Neural cell (in vitro differentiated cells): ENCODE measurements at regions not wholly inside any gene's neighbourhood (a gene's known extent, or its start where the extent isn't known, plus 50 kb on each side); places are given as distances from the start of the nearest gene placed in this dataset.

Experiments
- EP300 ChIP-seq: fragments of 450-650 bp; conservative IDR thresholded peaks from 2 replicates; pipeline ENCODE4 v1.6.1; 2014; ENCODE audit warnings: antibody characterized with exemption, mild to moderate bottlenecking, moderate library complexity; ENCODE audit not compliant: poor library complexity, severe bottlenecking
- EZH2 ChIP-seq: fragments of 200-600, 300-800 bp; shearing (Covaris generic), sonication (generic); IDR thresholded peaks from 2 replicates; pipeline ENCODE4 v1.6.1; 2014; ENCODE audit warnings: antibody characterized with exemption, low read length, borderline replicate concordance, mild to moderate bottlenecking; ENCODE audit not compliant: insufficient read depth, poor library complexity, severe bottlenecking
- MXI1 ChIP-seq: fragments of 450-650 bp; conservative IDR thresholded peaks from 2 replicates; pipeline ENCODE4 v1.6.1; 2014; ENCODE audit warnings: antibody characterized with exemption, mild to moderate bottlenecking; ENCODE audit not compliant: poor library complexity, severe bottlenecking
- POLR2AphosphoS5 ChIP-seq: IDR thresholded peaks from 2 replicates; pipeline ENCODE4 v1.6.1; 2012
- RAD21 ChIP-seq: fragments of 450-650 bp; conservative IDR thresholded peaks from 2 replicates; pipeline ENCODE4 v1.6.1; 2014; ENCODE audit warnings: antibody characterized with exemption, mild to moderate bottlenecking, moderate library complexity
- TAF1 ChIP-seq: IDR thresholded peaks from 2 replicates; pipeline ENCODE4 v1.6.1; 2012; ENCODE audit warnings: low read depth
- TF ChIP-seq, protein P1 (sequence below): fragments of 450-650 bp; IDR thresholded peaks from 2 replicates; pipeline ENCODE4 v1.5.1; 2014; ENCODE audit warnings: antibody characterized with exemption, mild to moderate bottlenecking, moderate library complexity; ENCODE audit not compliant: poor library complexity, severe bottlenecking
- TF ChIP-seq, protein P2 (sequence below): IDR thresholded peaks from 2 replicates; pipeline ENCODE4 v1.6.1; 2012; ENCODE audit warnings: borderline replicate concordance

DNA sequence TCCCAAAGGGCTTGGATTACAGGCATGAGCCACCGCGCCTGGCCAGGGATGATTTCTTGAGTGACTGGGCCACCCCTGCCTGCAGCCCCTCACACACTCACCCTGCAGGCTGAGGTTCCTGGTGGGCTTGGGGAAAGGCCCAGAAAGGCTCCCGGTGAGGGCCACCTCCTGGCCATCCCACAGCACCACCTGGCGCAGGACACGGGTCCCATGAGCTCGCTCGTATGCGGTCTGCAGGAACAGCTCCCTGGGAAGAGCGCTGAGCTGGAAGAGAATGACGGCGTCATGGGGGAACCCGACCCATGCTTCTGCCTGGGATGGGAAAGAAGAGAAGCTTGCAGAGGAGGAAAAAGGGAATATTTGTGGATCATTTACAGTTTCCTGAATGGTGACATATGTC, 59.3 kb downstream of the RMI2 start:
- TF ChIP-seq RAD21 (no peak), EP300 (no peak), EZH2 (no peak), TAF1 (no peak), POLR2AphosphoS5 (no peak), MXI1 (no peak)
- TF ChIP-seq, protein P1, sequence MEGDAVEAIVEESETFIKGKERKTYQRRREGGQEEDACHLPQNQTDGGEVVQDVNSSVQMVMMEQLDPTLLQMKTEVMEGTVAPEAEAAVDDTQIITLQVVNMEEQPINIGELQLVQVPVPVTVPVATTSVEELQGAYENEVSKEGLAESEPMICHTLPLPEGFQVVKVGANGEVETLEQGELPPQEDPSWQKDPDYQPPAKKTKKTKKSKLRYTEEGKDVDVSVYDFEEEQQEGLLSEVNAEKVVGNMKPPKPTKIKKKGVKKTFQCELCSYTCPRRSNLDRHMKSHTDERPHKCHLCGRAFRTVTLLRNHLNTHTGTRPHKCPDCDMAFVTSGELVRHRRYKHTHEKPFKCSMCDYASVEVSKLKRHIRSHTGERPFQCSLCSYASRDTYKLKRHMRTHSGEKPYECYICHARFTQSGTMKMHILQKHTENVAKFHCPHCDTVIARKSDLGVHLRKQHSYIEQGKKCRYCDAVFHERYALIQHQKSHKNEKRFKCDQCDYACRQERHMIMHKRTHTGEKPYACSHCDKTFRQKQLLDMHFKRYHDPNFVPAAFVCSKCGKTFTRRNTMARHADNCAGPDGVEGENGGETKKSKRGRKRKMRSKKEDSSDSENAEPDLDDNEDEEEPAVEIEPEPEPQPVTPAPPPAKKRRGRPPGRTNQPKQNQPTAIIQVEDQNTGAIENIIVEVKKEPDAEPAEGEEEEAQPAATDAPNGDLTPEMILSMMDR = no peak
- TF ChIP-seq, protein P2, sequence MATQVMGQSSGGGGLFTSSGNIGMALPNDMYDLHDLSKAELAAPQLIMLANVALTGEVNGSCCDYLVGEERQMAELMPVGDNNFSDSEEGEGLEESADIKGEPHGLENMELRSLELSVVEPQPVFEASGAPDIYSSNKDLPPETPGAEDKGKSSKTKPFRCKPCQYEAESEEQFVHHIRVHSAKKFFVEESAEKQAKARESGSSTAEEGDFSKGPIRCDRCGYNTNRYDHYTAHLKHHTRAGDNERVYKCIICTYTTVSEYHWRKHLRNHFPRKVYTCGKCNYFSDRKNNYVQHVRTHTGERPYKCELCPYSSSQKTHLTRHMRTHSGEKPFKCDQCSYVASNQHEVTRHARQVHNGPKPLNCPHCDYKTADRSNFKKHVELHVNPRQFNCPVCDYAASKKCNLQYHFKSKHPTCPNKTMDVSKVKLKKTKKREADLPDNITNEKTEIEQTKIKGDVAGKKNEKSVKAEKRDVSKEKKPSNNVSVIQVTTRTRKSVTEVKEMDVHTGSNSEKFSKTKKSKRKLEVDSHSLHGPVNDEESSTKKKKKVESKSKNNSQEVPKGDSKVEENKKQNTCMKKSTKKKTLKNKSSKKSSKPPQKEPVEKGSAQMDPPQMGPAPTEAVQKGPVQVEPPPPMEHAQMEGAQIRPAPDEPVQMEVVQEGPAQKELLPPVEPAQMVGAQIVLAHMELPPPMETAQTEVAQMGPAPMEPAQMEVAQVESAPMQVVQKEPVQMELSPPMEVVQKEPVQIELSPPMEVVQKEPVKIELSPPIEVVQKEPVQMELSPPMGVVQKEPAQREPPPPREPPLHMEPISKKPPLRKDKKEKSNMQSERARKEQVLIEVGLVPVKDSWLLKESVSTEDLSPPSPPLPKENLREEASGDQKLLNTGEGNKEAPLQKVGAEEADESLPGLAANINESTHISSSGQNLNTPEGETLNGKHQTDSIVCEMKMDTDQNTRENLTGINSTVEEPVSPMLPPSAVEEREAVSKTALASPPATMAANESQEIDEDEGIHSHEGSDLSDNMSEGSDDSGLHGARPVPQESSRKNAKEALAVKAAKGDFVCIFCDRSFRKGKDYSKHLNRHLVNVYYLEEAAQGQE = no peak
